ENCODE measurements at regions not wholly inside any gene's neighbourhood (a gene's known extent, or its start where the extent isn't known, plus 50 kb on each side); places are given as distances from the start of the nearest gene placed in this dataset.

DNA sequence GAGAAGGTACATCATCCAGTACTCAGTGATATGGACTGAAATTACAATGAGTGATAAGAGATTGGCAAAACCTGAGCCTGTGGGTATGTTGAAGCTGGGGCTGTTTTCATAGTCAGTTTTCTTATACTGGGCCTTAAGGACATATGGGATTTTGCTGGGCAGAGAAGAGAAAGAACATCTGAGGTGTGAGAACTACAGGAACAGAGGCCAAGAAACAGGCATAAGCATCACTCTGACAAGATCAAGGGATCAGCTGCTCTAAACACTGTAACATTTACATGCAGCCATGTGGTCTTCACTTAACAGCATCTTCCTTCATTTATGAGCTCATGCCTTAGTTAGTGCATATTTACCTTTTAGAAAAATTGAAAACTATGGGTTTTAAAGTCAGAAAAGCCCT is 220.0 kb downstream of the TRIM36 start:
- H3K9me3 ChIP-seq: no peaks in the 10 kb centered on the region
- no peaks in the 10 kb centered on the region for H3K27me3 ChIP-seq (replicated peaks in 1 of 7)
- no peak overlapping the region for H3K27ac ChIP-seq
- H3K4me3 ChIP-seq: no peak overlapping the region
- H3K36me3 ChIP-seq: no peaks in the 10 kb centered on the region
- TF ChIP-seq POLR2AphosphoS5 (IDR thresholded peaks at IDR 0.05): no peak
- TF ChIP-seq POLR2A (IDR thresholded peaks at IDR 0.05): no peak
- TF ChIP-seq, protein P1, sequence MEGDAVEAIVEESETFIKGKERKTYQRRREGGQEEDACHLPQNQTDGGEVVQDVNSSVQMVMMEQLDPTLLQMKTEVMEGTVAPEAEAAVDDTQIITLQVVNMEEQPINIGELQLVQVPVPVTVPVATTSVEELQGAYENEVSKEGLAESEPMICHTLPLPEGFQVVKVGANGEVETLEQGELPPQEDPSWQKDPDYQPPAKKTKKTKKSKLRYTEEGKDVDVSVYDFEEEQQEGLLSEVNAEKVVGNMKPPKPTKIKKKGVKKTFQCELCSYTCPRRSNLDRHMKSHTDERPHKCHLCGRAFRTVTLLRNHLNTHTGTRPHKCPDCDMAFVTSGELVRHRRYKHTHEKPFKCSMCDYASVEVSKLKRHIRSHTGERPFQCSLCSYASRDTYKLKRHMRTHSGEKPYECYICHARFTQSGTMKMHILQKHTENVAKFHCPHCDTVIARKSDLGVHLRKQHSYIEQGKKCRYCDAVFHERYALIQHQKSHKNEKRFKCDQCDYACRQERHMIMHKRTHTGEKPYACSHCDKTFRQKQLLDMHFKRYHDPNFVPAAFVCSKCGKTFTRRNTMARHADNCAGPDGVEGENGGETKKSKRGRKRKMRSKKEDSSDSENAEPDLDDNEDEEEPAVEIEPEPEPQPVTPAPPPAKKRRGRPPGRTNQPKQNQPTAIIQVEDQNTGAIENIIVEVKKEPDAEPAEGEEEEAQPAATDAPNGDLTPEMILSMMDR (IDR thresholded peaks at IDR 0.05 in 8 of 11, conservative IDR thresholded peaks at IDR 0.05 in 3 of 11): no peak
- H3K4me1 ChIP-seq: no peaks in the 10 kb centered on the region
- no peak for DNase-seq
- intact Hi-C loops (cut with DNase I; ENCODE audit: low total_unique reads): no loop called here

DNA sequence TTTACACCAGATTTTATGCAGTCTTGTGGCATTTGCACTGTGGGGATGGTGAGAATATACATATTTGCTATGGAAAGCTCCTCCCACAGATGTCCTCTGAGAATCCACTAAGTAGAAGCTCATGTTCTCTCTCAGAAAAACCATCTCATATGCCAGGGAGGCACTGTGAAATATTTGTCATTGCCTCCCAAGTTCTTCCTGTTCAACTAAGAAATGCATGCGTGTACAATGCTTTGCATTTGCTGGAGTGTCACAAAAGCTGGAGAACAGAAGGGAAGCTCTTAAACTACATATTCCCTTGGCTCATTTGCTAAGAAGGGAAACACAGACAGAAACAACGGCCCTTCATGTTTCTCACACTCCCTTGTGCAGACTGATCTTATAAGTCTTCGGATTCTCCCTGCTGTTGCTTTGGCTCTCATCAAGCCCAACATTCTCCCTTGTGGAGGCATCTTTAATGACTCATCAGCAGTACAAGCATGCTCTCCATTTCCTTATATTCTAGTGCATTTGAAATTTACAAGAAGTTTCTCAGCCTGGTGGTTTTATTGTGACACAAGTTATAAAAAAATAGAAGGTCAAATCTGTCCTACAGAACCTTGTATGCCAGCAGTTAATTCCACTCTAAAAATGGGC is 220.6 kb downstream of the TRIM36 start:
- 53 to 78% (median 69%) methylated on average over 3 of the region's 3 CpGs for WGBS, 5 donors
- Histone ChIP-seq H3K4me1 (no peaks in the 10 kb centered on the region), H3K9me3 (no peaks in the 10 kb centered on the region), H3K27ac (no peak overlapping the region), H3K36me3 (no peaks in the 10 kb centered on the region), H3K27me3 (replicated peaks in 1 of 7) (no peaks in the 10 kb centered on the region), H3K4me3 (no peak overlapping the region)
- intact Hi-C loops (cut with DNase I; ENCODE audit: low total_unique reads): no loop called here
- DNase-seq: no peak
- TF ChIP-seq POLR2AphosphoS5 (IDR thresholded peaks at IDR 0.05): no peak
- no peak for TF ChIP-seq POLR2A (IDR thresholded peaks at IDR 0.05)
- TF ChIP-seq, protein P1 (IDR thresholded peaks at IDR 0.05 in 8 of 11, conservative IDR thresholded peaks at IDR 0.05 in 3 of 11): no peak

DNA sequence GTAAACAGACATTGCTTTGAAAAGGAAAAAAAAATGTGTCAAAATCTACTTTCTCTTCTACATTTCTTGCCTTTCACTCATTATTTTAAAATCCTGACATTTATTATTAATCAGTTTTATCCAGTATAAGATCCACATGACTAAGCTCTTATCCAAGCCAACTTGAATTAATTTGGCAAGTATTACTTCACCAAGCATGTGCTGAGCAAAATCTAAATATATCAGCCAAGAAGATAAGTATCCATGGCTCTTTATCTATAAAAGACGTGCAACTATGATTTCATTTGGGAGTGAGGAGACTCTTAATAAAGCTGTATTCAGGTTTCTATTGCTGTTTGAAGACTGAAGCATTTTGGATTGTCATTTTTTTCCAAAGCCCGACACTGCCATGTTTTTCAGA is 221.3 kb downstream of the TRIM36 start:
- no peaks in the 10 kb centered on the region for H3K36me3 ChIP-seq
- WGBS, 5 donors: 55 to 70% (median 62%) methylated on average over 2 of the region's 2 CpGs
- DNase-seq: no peak
- no peak overlapping the region for H3K4me3 ChIP-seq
- H3K27me3 ChIP-seq (replicated peaks in 1 of 7): no peaks in the 10 kb centered on the region
- H3K4me1 ChIP-seq: no peaks in the 10 kb centered on the region
- TF ChIP-seq POLR2AphosphoS5 (IDR thresholded peaks at IDR 0.05) (no peak), POLR2A (IDR thresholded peaks at IDR 0.05) (no peak)
- TF ChIP-seq, protein P1 (IDR thresholded peaks at IDR 0.05 in 8 of 11, conservative IDR thresholded peaks at IDR 0.05 in 3 of 11): no peak
- peaks cover 0 to 7% (median 2%) of the 10 kb centered on the region in 8 donors for H3K9me3 ChIP-seq
- intact Hi-C loops (cut with DNase I; ENCODE audit: low total_unique reads): no loop called here
- H3K27ac ChIP-seq: no peak overlapping the region

DNA sequence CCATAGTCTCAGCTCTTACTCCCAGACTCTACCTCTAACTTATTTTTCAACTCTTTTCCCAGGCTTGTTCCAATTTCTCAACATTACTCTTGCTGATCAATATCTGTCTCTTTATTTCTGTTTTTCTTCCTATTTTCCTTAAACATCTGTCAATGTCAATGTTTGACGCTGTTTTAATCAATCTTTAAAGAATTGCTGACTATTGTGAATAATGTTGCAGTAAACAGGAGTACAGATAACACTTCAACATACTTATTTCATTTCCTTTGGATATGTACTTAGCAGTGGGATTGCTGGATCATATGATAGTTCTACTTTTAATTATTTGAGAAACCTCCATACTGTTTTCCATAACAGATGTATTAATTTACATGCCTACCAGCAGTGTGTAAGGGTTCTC is 229.0 kb downstream of the TRIM36 start:
- TF ChIP-seq, protein P1 (IDR thresholded peaks at IDR 0.05 in 8 of 11, conservative IDR thresholded peaks at IDR 0.05 in 3 of 11): no peak
- TF ChIP-seq POLR2A (IDR thresholded peaks at IDR 0.05): no peak
- no peak for TF ChIP-seq POLR2AphosphoS5 (IDR thresholded peaks at IDR 0.05)
- Histone ChIP-seq H3K36me3 (no peaks in the 10 kb centered on the region), H3K27ac (no peak overlapping the region), H3K4me1 (no peaks in the 10 kb centered on the region), H3K4me3 (no peak overlapping the region), H3K27me3 (replicated peaks in 1 of 7) (no peaks in the 10 kb centered on the region), H3K9me3 (peaks cover 3 to 65% (median 34%) of the 10 kb centered on the region in 8 donors)
- intact Hi-C loops (cut with DNase I; ENCODE audit: low total_unique reads): no loop called here
- WGBS, 5 donors: 63 to 85% (median 70%) methylated on average over 1 of the region's 1 CpG
- DNase-seq: no peak
